NCI-H2107 (cell line): ENCODE measurements at regions not wholly inside any gene's neighbourhood (a gene's known extent, or its start where the extent isn't known, plus 50 kb on each side); places are given as distances from the start of the nearest gene placed in this dataset.

Experiments used
- DNase-seq: peaks from one replicate; lab custom pipeline; 2025; lab: John Stamatoyannopoulos, UW

GRCh38 chr6:170483413-170483812 lies 69.7 kb downstream of the PSMB1 start:
- no peak for DNase-seq

GRCh38 chr6:170480050-170480692 lies 72.9 kb downstream of the PSMB1 start:
- DNase-seq, result no peak

GRCh38 chr6:170476360-170476759 lies 76.7 kb downstream of the PSMB1 start:
- DNase-seq, result no peak

- DNase-seq, result no peak
Observed at GRCh38 chr6:170475118-170475517, 78.0 kb downstream of the PSMB1 start.

- DNase-seq, result no peak
Observed at GRCh38 chr6:170473801-170474200, 79.3 kb downstream of the PSMB1 start.

- no peak for DNase-seq
Observed at GRCh38 chr6:170473301-170473717, 79.8 kb downstream of the PSMB1 start.

GRCh38 chr6:170471491-170471890 lies 81.6 kb downstream of the PSMB1 start:
- DNase-seq, result no peak

- no peak for DNase-seq
Observed at GRCh38 chr6:170470734-170471133, 82.4 kb downstream of the PSMB1 start.

- DNase-seq, result no peak
Observed at GRCh38 chr6:170464524-170464979, 88.6 kb downstream of the PSMB1 start.

- no peak for DNase-seq
Observed at GRCh38 chr6:170464080-170464479, 89.0 kb downstream of the PSMB1 start.

- DNase-seq, result no peak
Observed at GRCh38 chr6:170463101-170463721, 89.9 kb downstream of the PSMB1 start.

- DNase-seq, result peak; percentile 50
Observed at GRCh38 chr6:170462366-170463020, 90.6 kb downstream of the PSMB1 start.

- DNase-seq, result no peak
Observed at GRCh38 chr6:170461556-170462365, 91.3 kb downstream of the PSMB1 start.

GRCh38 chr6:170461111-170461510 lies 92.0 kb downstream of the PSMB1 start:
- DNase-seq, result no peak

- DNase-seq, result no peak
Observed at GRCh38 chr6:170460641-170461040, 92.5 kb downstream of the PSMB1 start.

- DNase-seq, result no peak
Observed at GRCh38 chr6:170459451-170459850, 93.7 kb downstream of the PSMB1 start.

GRCh38 chr6:170456886-170457698 lies 96.0 kb downstream of the PSMB1 start:
- no peak for DNase-seq
